CD4-positive, alpha-beta T cell treated with Interleukin-2 at 100 ng/mL for 4 hours (primary cell): ENCODE measurements at regions not wholly inside any gene's neighbourhood (a gene's known extent, or its start where the extent isn't known, plus 50 kb on each side); places are given as distances from the start of the nearest gene placed in this dataset.
A peak's percentile ranks its signal among the peaks of the same experiment; 100 is the strongest.
"Not testable (repeated sequence)": the region's sequence is repeated elsewhere in the genome, so short reads cannot be mapped to it uniquely, and the experiment has no call there.

Experiments
- DNase-seq: peaks from one replicate; pipeline ENCODE4 v3.0.0-alpha.2; 2020; ENCODE audit warnings: low spot score

GRCh38 chr13:59305896-59306295 is 857.8 kb downstream of the DIAPH3 start:
- no peak for DNase-seq

- no peak for DNase-seq
Observed at GRCh38 chr13:59312776-59313175, 851.0 kb downstream of the DIAPH3 start.

GRCh38 chr13:59318320-59318930 is 845.3 kb downstream of the DIAPH3 start:
- peak; percentile 40 for DNase-seq

- DNase-seq, result no peak
Observed at GRCh38 chr13:59319276-59319675, 844.5 kb downstream of the DIAPH3 start.

GRCh38 chr13:59320021-59320420 is 843.7 kb downstream of the DIAPH3 start:
- no peak for DNase-seq

GRCh38 chr13:59324401-59324800 is 839.3 kb downstream of the DIAPH3 start:
- not testable (repeated sequence) for DNase-seq

- no peak for DNase-seq
Observed at GRCh38 chr13:59326717-59327116, 837.0 kb downstream of the DIAPH3 start.

GRCh38 chr13:59330764-59331163 is 833.0 kb downstream of the DIAPH3 start:
- DNase-seq, result no peak

- DNase-seq, result no peak
Observed at GRCh38 chr13:59332966-59333365, 830.8 kb downstream of the DIAPH3 start.

- no peak for DNase-seq
Observed at GRCh38 chr13:59337070-59337469, 826.7 kb downstream of the DIAPH3 start.

- DNase-seq, result no peak
Observed at GRCh38 chr13:59340151-59340550, 823.6 kb downstream of the DIAPH3 start.

GRCh38 chr13:59340581-59340980 is 823.1 kb downstream of the DIAPH3 start:
- no peak for DNase-seq

GRCh38 chr13:59342400-59342799 is 821.3 kb downstream of the DIAPH3 start:
- DNase-seq, result no peak

GRCh38 chr13:59343132-59343531 is 820.6 kb downstream of the DIAPH3 start:
- no peak for DNase-seq

- no peak for DNase-seq
Observed at GRCh38 chr13:59343993-59344822, 819.5 kb downstream of the DIAPH3 start.

- DNase-seq, result no peak
Observed at GRCh38 chr13:59345311-59345710, 818.4 kb downstream of the DIAPH3 start.

GRCh38 chr13:59346999-59347723 is 816.6 kb downstream of the DIAPH3 start:
- DNase-seq, result no peak

- DNase-seq, result no peak
Observed at GRCh38 chr13:59348617-59349016, 815.1 kb downstream of the DIAPH3 start.

GRCh38 chr13:59352600-59352999 is 811.1 kb downstream of the DIAPH3 start:
- no peak for DNase-seq

- DNase-seq, result no peak
Observed at GRCh38 chr13:59354665-59355369, 808.9 kb downstream of the DIAPH3 start.

- no peak for DNase-seq
Observed at GRCh38 chr13:59356607-59357006, 807.1 kb downstream of the DIAPH3 start.

GRCh38 chr13:59358014-59358413 is 805.7 kb downstream of the DIAPH3 start:
- no peak for DNase-seq
